ENCODE measurements at regions not wholly inside any gene's neighbourhood (a gene's known extent, or its start where the extent isn't known, plus 50 kb on each side); places are given as distances from the start of the nearest gene placed in this dataset.

DNA sequence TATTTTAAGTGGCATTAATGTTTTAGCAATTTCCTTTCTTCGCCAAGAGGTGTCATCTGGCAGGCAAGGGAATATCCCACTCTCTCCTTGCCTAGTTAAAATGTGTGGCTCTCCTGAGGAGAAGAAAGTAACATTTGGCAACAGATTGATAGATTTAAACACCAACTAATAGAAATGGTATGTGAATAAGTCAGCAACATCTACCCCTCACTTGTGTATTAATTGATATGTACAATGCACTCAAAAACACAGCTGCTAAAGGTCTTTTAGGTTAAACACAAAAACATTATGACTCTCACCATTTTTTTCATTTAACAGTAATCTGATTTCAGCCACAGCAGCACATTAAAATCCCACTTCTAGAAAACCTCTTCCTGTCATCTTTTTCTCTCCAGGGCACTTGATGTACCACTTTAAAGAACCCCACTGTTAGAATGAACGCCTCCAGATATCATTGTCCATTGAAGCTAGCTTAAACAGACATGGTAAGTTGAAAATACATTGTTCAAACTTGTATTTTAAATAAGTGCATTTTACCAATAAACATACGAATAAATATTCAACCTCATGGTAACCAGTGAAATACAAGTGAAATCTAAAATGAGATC is 151.7 kb downstream of the RPAP3 start:
- Histone ChIP-seq H3K9me3 (ENCODE audit: low read depth) (no peaks in the 10 kb centered on the region), H3K9me2 (replicated peaks; ENCODE audit: insufficient read depth) (no peaks in the 10 kb centered on the region), H3K4me2 (no peak overlapping the region), H2AFZ (no peak overlapping the region), H3K4me3 (no peak overlapping the region), H3K4me1 (ENCODE audit: insufficient read depth) (no peaks in the 10 kb centered on the region), H3K36me3 (replicated peaks; ENCODE audit: insufficient read depth, low read depth) (no peaks in the 10 kb centered on the region), H3K79me2 (no peaks in the 10 kb centered on the region), H3K27me3 (no peaks in the 10 kb centered on the region), H3K27ac (no peak overlapping the region), H4K20me1 (ENCODE audit: insufficient read depth, poor library complexity, severe bottlenecking) (no peaks in the 10 kb centered on the region)
- DNase-seq (ENCODE audit: low spot score) = no peak
- TF ChIP-seq, protein P1, sequence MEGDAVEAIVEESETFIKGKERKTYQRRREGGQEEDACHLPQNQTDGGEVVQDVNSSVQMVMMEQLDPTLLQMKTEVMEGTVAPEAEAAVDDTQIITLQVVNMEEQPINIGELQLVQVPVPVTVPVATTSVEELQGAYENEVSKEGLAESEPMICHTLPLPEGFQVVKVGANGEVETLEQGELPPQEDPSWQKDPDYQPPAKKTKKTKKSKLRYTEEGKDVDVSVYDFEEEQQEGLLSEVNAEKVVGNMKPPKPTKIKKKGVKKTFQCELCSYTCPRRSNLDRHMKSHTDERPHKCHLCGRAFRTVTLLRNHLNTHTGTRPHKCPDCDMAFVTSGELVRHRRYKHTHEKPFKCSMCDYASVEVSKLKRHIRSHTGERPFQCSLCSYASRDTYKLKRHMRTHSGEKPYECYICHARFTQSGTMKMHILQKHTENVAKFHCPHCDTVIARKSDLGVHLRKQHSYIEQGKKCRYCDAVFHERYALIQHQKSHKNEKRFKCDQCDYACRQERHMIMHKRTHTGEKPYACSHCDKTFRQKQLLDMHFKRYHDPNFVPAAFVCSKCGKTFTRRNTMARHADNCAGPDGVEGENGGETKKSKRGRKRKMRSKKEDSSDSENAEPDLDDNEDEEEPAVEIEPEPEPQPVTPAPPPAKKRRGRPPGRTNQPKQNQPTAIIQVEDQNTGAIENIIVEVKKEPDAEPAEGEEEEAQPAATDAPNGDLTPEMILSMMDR (IDR thresholded peaks at IDR 0.05; ENCODE audit: poor library complexity) = no peak
- no peak for TF ChIP-seq EZH2phosphoT487 (IDR thresholded peaks at IDR 0.05; ENCODE audit: low read depth, severe bottlenecking, unreplicated experiment)
- TF ChIP-seq EZH2 (IDR thresholded peaks at IDR 0.05; ENCODE audit: borderline replicate concordance) = no peak
- 91% methylated on average over 3 of the region's 3 CpGs for WGBS (ENCODE audit: low lambda C conversion rate, missing lambda C conversion rate)

DNA sequence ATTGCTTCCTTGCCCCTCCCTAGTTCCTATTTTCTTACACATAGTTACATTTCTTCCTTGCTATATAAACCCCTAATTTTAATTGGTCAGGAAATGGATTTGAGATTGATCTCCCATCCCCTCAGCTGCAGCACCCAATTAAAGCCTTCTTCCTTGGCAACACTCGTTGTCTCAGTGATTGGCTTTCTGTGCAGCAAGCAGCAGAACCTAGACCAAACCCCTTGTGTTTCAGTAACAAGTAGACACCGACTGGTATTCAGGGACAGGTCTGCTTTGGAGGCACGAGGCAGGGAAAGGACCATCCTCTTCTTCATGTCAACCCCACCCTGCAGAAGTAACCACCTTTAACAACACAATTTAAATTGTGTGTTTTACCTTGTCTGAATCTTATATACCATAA is 152.6 kb downstream of the RPAP3 start:
- Histone ChIP-seq H3K4me1 (ENCODE audit: insufficient read depth) (no peaks in the 10 kb centered on the region), H3K9me3 (ENCODE audit: low read depth) (no peaks in the 10 kb centered on the region), H3K9me2 (replicated peaks; ENCODE audit: insufficient read depth) (no peaks in the 10 kb centered on the region), H3K27ac (no peak overlapping the region), H3K79me2 (no peaks in the 10 kb centered on the region), H3K36me3 (replicated peaks; ENCODE audit: insufficient read depth, low read depth) (no peaks in the 10 kb centered on the region), H3K4me3 (no peak overlapping the region), H2AFZ (no peak overlapping the region), H3K4me2 (no peak overlapping the region), H3K27me3 (no peaks in the 10 kb centered on the region), H4K20me1 (ENCODE audit: insufficient read depth, poor library complexity, severe bottlenecking) (no peaks in the 10 kb centered on the region)
- WGBS (ENCODE audit: low lambda C conversion rate, missing lambda C conversion rate) = 76% methylated on average over 3 of the region's 3 CpGs
- DNase-seq (ENCODE audit: low spot score) = no peak
- TF ChIP-seq, protein P1 (IDR thresholded peaks at IDR 0.05; ENCODE audit: poor library complexity) = no peak
- TF ChIP-seq EZH2 (IDR thresholded peaks at IDR 0.05; ENCODE audit: borderline replicate concordance) (no peak), EZH2phosphoT487 (IDR thresholded peaks at IDR 0.05; ENCODE audit: low read depth, severe bottlenecking, unreplicated experiment) (no peak)

DNA sequence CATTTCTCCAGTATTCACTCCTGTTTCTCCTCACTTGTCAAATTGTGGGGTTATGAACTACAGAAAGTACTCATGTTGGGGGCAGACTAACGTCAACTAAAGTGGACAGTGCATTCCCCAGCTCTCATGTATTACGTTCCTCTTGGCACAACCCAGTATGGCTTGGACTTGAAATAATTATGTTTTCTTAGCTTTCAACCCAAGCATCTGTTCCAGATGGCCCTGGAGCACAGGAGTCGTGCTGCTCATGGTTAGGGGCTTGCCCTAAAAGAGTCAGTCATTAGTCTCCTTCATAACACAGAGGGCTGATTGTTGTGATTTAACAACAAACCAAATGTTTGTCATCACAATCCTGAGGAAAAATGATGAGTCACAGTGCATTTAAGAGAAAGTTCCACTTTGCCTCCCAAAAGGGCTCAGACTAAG is 154.4 kb downstream of the RPAP3 start:
- H3K36me3 ChIP-seq (replicated peaks; ENCODE audit: insufficient read depth, low read depth) = no peaks in the 10 kb centered on the region
- H3K79me2 ChIP-seq = no peaks in the 10 kb centered on the region
- no peaks in the 10 kb centered on the region for H3K4me1 ChIP-seq (ENCODE audit: insufficient read depth)
- no peak overlapping the region for H2AFZ ChIP-seq
- 60% methylated on average over 3 of the region's 3 CpGs for WGBS (ENCODE audit: low lambda C conversion rate, missing lambda C conversion rate)
- H3K4me2 ChIP-seq = no peak overlapping the region
- no peaks in the 10 kb centered on the region for H3K9me2 ChIP-seq (replicated peaks; ENCODE audit: insufficient read depth)
- peak; percentile 10 for DNase-seq (ENCODE audit: low spot score)
- no peak overlapping the region for H3K4me3 ChIP-seq
- no peaks in the 10 kb centered on the region for H4K20me1 ChIP-seq (ENCODE audit: insufficient read depth, poor library complexity, severe bottlenecking)
- H3K9me3 ChIP-seq (ENCODE audit: low read depth) = no peaks in the 10 kb centered on the region
- H3K27me3 ChIP-seq = no peaks in the 10 kb centered on the region
- no peak overlapping the region for H3K27ac ChIP-seq
- no peak for TF ChIP-seq EZH2phosphoT487 (IDR thresholded peaks at IDR 0.05; ENCODE audit: low read depth, severe bottlenecking, unreplicated experiment)
- no peak for TF ChIP-seq EZH2 (IDR thresholded peaks at IDR 0.05; ENCODE audit: borderline replicate concordance)
- TF ChIP-seq, protein P1 (IDR thresholded peaks at IDR 0.05; ENCODE audit: poor library complexity) = no peak
